ENCODE measurements at regions not wholly inside any gene's neighbourhood (a gene's known extent, or its start where the extent isn't known, plus 50 kb on each side); places are given as distances from the start of the nearest gene placed in this dataset.

GRCh38 chr16:74202009-74202408 lies 94.6 kb upstream of the PSMD7 start:
- no peak for TF ChIP-seq CTCF (IDR thresholded peaks at IDR 0.05; ENCODE audit: low read depth, low read length)

GRCh38 chr16:74201576-74201975 lies 95.0 kb upstream of the PSMD7 start:
- H3K27ac ChIP-seq: no peak overlapping the region
- peaks cover 9% of the 10 kb centered on the region for H3K27me3 ChIP-seq (ENCODE audit: insufficient read depth, low read depth, severe bottlenecking)
- no peaks in the 10 kb centered on the region for H3K36me3 ChIP-seq
- H3K4me3 ChIP-seq (ENCODE audit: low read depth, low read length): no peak overlapping the region
- TF ChIP-seq CTCF (IDR thresholded peaks at IDR 0.05; ENCODE audit: low read depth, low read length): no peak
- DNase-seq: no peak
- no peaks in the 10 kb centered on the region for H3K9me3 ChIP-seq (ENCODE audit: severe bottlenecking)

More at GRCh38 chr16:74202009-74202408, 94.6 kb upstream of the PSMD7 start:
- no peaks in the 10 kb centered on the region for H3K36me3 ChIP-seq
- peaks cover 9% of the 10 kb centered on the region for H3K27me3 ChIP-seq (ENCODE audit: insufficient read depth, low read depth, severe bottlenecking)
- H3K27ac ChIP-seq: no peak overlapping the region
- no peak overlapping the region for H3K4me3 ChIP-seq (ENCODE audit: low read depth, low read length)
- no peaks in the 10 kb centered on the region for H3K9me3 ChIP-seq (ENCODE audit: severe bottlenecking)
- DNase-seq: no peak

- Histone ChIP-seq H3K27me3 (ENCODE audit: insufficient read depth, low read depth, severe bottlenecking) (peaks cover 9% of the 10 kb centered on the region), H3K36me3 (no peaks in the 10 kb centered on the region), H3K9me3 (ENCODE audit: severe bottlenecking) (no peaks in the 10 kb centered on the region), H3K27ac (no peak overlapping the region), H3K4me3 (ENCODE audit: low read depth, low read length) (no peak overlapping the region)
- no peak for DNase-seq
- TF ChIP-seq CTCF (IDR thresholded peaks at IDR 0.05; ENCODE audit: low read depth, low read length): no peak
Measured at GRCh38 chr16:74200921-74201320, 95.7 kb upstream of the PSMD7 start.

- no peak for DNase-seq
- Histone ChIP-seq H3K27ac (no peak overlapping the region), H3K36me3 (no peaks in the 10 kb centered on the region), H3K4me3 (ENCODE audit: low read depth, low read length) (no peak overlapping the region), H3K27me3 (ENCODE audit: insufficient read depth, low read depth, severe bottlenecking) (peaks cover 9% of the 10 kb centered on the region), H3K9me3 (ENCODE audit: severe bottlenecking) (no peaks in the 10 kb centered on the region)
- no peak for TF ChIP-seq CTCF (IDR thresholded peaks at IDR 0.05; ENCODE audit: low read depth, low read length)
Measured at GRCh38 chr16:74199842-74200124, 96.8 kb upstream of the PSMD7 start.

GRCh38 chr16:74199066-74199841 lies 97.4 kb upstream of the PSMD7 start:
- no peak for TF ChIP-seq CTCF (IDR thresholded peaks at IDR 0.05; ENCODE audit: low read depth, low read length)
- no peaks in the 10 kb centered on the region for H3K36me3 ChIP-seq
- DNase-seq: no peak
- no peak overlapping the region for H3K27ac ChIP-seq
- H3K9me3 ChIP-seq (ENCODE audit: severe bottlenecking): no peaks in the 10 kb centered on the region
- H3K27me3 ChIP-seq (ENCODE audit: insufficient read depth, low read depth, severe bottlenecking): peaks cover 9% of the 10 kb centered on the region
- no peak overlapping the region for H3K4me3 ChIP-seq (ENCODE audit: low read depth, low read length)

- Histone ChIP-seq H3K4me3 (ENCODE audit: low read depth, low read length) (no peak overlapping the region), H3K27me3 (ENCODE audit: insufficient read depth, low read depth, severe bottlenecking) (peaks cover 10% of the 10 kb centered on the region), H3K9me3 (ENCODE audit: severe bottlenecking) (peaks cover 3% of the 10 kb centered on the region), H3K36me3 (no peaks in the 10 kb centered on the region), H3K27ac (no peak overlapping the region)
- no peak for DNase-seq
- TF ChIP-seq CTCF (IDR thresholded peaks at IDR 0.05; ENCODE audit: low read depth, low read length): no peak
Measured at GRCh38 chr16:74192281-74192797, 104.3 kb upstream of the PSMD7 start.
